Activated naive CD4-positive, alpha-beta T cell treated with anti-CD3 and anti-CD28 coated beads, Interleukin-2, amount 50 U/mL, for 72 hours (primary cell): ENCODE measurements at regions not wholly inside any gene's neighbourhood (a gene's known extent, or its start where the extent isn't known, plus 50 kb on each side); places are given as distances from the start of the nearest gene placed in this dataset.
A peak's percentile ranks its signal among the peaks of the same experiment; 100 is the strongest.
"Not testable (repeated sequence)": the region's sequence is repeated elsewhere in the genome, so short reads cannot be mapped to it uniquely, and the experiment has no call there.

Source experiments
- ATAC-seq, 2 donors: fragments of 150-1000 bp; cut with Tn5 transposase; 2 replicates each; pipeline ENCODE4 v1.10.0; 2021; ENCODE audit warnings: mild to moderate bottlenecking in 2 of 2, moderate library complexity in 2 of 2
- DNase-seq, 2 donors: peaks; one replicate each; pipeline ENCODE4 v3.0.0; 2021 to 2022; ENCODE audit warnings: low spot score in 2 of 2
- H3K27ac Mint-ChIP-seq, 2 donors: one replicate each; pipeline ENCODE4 v1.8.0; 2022; ENCODE audit warnings: mild to moderate bottlenecking in 2 of 2, mixed read lengths in 2 of 2
- H3K36me3 Mint-ChIP-seq, 2 donors: one replicate each; pipeline ENCODE4 v1.8.0; 2022; ENCODE audit warnings: mixed read lengths in 2 of 2
- H3K9me3 Mint-ChIP-seq, 2 donors: one replicate each; pipeline ENCODE4 v1.8.0; 2022; ENCODE audit warnings: mixed read lengths in 2 of 2

DNA sequence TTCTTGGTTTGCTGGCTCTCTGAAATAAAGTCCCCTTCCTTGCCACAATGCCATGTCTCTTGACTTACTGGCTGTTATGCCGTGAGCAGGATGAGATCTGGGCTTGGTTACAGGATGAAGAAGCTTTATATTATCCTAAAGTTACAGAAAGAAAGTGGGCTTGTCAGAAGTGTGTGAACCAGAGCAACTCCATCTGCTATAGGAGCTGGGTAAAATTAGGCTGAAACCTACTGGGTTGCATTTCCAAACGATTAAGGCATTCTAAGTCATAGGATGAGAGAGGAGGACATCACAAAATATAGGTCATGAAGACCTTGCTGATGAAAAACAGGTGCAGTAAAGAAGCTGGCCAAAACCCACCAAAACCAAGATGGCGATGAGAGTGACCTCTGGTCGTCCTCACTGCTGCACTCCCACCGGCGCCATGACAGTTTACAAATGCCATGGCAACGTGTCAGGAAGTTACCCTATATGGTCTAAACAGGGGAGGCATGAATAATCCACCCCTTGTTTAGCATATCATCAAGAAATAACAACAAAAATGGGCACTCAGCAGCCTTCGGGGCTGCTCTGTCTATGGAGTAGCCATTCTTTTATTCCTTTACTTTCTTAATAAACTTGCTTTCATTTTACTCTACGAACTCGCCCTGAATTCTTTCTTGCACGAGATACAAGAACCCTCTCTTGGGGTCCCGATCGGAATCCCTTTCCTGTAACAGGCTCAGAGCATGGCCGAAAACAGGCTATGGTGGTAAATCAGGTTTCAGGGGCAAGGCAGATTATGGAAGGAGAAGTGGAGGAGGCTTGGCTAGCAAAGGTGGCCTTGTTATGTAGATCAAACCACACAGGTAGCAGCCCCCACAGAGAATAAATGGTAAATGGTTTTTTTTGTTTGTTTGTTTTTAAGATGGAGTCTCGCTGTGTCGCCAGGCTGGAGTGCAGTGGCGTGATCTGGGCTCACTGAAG, 81.3 kb upstream of the C16orf82 start:
- DNase-seq (no peak), ATAC-seq (no peak)
- H3K27ac Mint-ChIP-seq, result no peak overlapping the region
- H3K36me3 Mint-ChIP-seq, result no peaks in the 10 kb centered on the region
- H3K9me3 Mint-ChIP-seq, result no peaks in the 10 kb centered on the region

DNA sequence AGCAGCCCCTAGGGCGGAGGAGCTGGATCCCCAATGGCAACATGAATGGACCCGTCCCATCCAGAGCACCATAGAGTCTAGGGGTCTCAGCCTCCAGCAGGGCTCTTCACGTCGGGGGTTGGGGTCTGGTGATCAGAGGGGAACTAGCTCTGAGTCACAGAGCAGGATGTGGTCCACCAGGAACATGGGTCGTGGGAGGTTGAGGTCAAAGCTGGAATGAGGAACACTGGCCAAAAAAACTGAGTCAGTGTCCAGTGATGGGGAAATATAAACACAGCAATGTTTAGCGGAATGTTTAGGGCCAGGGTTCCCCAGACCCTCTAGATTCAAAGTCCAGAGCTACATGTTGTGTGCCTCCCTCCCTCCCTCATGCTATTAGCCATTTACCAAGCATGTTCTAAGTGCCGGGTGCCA, 79.1 kb upstream of the C16orf82 start:
- ATAC-seq, result no peak
- Mint-ChIP-seq H3K36me3 (no peaks in the 10 kb centered on the region), H3K9me3 (no peaks in the 10 kb centered on the region), H3K27ac (no peak overlapping the region)
- no peak for DNase-seq

DNA sequence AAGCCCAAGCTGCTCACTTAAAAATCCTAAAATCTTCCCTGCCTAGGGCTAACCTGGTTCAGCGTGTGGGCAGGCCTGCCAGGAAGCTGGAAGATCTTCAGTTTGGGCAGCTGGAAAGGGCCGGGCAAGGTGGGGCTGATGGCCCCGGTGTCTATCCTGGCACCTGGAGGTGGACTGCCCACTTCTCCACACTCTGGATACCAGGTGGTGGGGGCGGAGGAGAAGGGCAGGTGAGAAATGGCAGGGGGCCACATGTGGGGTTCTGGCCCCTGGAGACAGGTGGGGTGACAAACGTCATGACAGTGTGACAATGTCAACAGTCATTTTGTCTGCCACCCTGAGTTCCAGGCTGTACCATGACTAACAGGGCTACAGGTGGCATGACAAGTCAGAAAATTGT, 78.5 kb upstream of the C16orf82 start:
- Mint-ChIP-seq H3K36me3 (no peaks in the 10 kb centered on the region), H3K27ac (peak overlapping the region in 1 of 2 donors; percentile 41), H3K9me3 (no peaks in the 10 kb centered on the region)
- DNase-seq (no peak), ATAC-seq (no peak)

DNA sequence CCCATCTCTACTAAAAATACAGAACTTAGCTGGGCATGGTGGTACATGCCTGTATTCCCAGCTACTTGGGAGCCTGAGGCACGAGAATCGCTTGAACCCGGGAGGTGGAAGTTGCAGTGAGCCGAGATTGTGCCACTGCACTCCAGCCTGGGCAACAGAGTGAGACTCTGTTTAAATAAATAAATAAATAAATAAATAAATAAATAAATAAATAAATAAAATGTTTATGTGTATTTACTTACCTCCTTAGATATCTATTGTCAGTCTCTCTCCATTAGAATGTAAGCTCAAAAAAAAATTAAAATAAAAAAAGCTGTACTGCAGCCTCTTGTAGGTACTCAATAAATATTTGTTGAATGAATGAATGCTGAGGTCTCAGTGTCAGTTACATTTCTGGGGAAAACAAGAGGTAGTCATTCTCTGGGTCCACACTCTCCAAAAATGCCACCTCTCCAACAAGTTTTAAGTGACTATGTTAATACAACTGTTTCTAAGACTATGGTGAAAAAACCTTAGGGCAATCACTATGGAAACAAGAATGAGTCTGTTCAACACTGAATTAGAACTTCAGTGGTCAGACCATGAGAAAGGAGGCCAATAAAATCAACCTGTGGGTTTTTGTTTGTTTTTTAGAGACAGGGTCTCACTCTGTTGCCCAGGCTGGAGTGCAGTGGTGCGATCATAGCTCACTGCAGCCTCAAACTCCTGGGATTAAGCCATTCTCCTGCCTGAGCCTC, 76.2 kb upstream of the C16orf82 start:
- not testable (repeated sequence) for H3K9me3 Mint-ChIP-seq, H3K27ac Mint-ChIP-seq, H3K36me3 Mint-ChIP-seq, DNase-seq, ATAC-seq

DNA sequence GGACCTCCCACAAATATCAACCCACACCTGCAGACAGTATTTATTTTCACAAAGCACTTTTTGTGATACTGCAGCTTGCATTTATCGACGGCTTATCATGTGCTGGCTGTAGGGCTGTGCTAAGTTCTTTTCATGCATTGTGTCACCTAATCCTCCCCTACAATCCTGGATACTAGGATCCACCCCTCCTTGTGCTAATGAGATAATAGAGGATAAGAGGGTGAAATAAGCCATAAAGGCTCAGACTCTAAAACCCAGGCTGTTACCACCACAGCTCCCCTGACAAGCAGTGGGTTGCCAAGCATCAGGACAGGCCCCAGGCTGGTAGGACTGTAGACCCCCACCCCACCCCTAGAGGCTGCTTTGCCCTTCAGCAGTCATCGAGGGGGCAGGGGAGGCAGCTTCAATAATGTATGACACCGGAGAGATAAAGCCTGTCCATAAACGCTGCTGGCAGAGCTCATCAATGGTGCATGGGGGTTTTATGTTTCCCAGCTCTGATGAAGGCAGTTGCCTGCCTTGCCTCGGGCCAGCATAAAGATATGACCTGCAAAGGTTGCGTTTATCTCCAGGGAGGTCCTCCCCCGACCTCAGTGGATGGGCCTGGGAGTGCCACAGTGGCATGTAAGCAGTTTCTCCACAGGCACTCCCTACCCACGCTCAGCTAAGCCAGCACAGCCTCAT, 73.9 kb upstream of the C16orf82 start:
- H3K27ac Mint-ChIP-seq, result no peak overlapping the region
- H3K36me3 Mint-ChIP-seq, result no peaks in the 10 kb centered on the region
- ATAC-seq (no peak), DNase-seq (no peak)
- H3K9me3 Mint-ChIP-seq, result peaks cover 4 to 5% of the 10 kb centered on the region in 2 donors

DNA sequence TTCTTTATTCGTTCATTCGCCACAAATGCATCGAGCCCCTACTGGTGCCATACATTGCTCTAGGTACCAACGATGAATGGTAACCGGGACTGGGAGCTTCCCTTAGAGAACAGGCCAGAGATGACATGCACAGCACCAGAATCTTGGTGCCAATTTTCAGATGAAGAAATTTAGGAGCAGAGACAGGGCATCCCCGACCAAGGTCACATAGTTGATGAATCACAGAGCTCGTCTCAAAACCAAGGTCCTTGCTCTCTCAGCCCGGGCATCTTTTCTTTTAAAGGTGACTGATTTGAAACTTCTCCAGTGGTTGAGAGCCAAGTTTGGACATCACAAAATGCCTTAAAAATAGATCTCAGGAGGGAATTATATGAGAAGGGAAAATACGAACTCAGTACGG, 73.2 kb upstream of the C16orf82 start:
- H3K9me3 Mint-ChIP-seq, result peaks cover 4 to 5% of the 10 kb centered on the region in 2 donors
- no peaks in the 10 kb centered on the region for H3K36me3 Mint-ChIP-seq
- ATAC-seq, result no peak
- DNase-seq, result no peak
- H3K27ac Mint-ChIP-seq, result no peak overlapping the region

- Mint-ChIP-seq H3K36me3 (no peaks in the 10 kb centered on the region), H3K9me3 (peaks cover 4 to 5% of the 10 kb centered on the region in 2 donors), H3K27ac (no peak overlapping the region)
- no peak for ATAC-seq
- DNase-seq, result no peak
These were observed 72.8 kb upstream of the C16orf82 start for GRCh38 chr16:26993963-26994362.

DNA sequence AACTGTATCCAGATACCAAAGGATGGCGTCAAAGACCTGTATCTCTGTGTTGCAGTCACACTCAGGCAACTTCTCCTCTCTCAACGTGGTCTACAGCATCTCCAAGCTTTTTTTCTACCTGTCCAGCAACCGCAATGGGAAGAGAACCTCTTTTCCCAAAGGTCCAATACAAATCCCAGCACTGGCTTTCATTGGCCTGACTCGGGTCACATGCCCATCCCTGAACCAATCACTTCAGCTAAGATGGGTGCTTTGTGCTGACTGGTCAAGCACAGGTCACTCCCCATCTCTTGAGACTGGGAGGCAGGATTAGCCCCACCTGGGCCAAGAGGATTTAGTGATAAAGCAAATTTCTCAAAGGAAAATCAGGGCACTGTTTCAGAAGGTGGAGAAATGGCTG, 71.2 kb upstream of the C16orf82 start:
- ATAC-seq (no peak), DNase-seq (no peak)
- peaks cover 4 to 5% of the 10 kb centered on the region in 2 donors for H3K9me3 Mint-ChIP-seq
- H3K27ac Mint-ChIP-seq, result no peak overlapping the region
- H3K36me3 Mint-ChIP-seq, result no peaks in the 10 kb centered on the region

DNA sequence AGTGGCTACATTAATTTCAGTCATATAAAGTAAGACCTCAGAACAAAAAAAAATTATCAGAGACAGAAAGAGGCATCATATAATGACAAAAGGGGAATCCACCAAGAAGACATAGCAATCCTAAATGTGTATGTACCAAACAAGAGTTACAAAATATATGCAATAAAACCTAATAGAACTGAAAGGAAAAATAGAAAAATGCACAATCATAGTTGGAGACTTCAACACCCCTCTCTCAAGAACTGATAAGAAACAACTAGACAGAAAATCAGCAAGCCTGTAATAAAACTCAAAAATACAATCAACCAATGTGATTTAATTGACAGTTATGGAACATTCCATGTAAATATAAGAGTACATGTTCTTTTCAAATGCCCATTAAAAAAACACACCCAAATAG, 61.3 kb upstream of the C16orf82 start:
- no peak for ATAC-seq

More for the DNA sequence above, 61.3 kb upstream of the C16orf82 start:
- peaks cover 0 to 5% of the 10 kb centered on the region in 2 donors for H3K9me3 Mint-ChIP-seq
- no peak overlapping the region for H3K27ac Mint-ChIP-seq
- no peak for DNase-seq
- H3K36me3 Mint-ChIP-seq, result peaks cover 0 to 7% of the 10 kb centered on the region in 2 donors
